Activated CD4-positive, alpha-beta T cell treated with anti-CD3 and anti-CD28 coated beads, Interleukin-2, amount 10 ng/mL, durations not matched to agents 7 days and 5 days (primary cell): ENCODE measurements at regions not wholly inside any gene's neighbourhood (a gene's known extent, or its start where the extent isn't known, plus 50 kb on each side); places are given as distances from the start of the nearest gene placed in this dataset.
A peak's percentile ranks its signal among the peaks of the same experiment; 100 is the strongest.

ENCODE experiments used
- CTCF ChIA-PET: fragments of 350-600 bp; sonication (Branson Sonifier 250); formaldehyde crosslinking; loops from one replicate; lab custom pipeline; 2021; ENCODE audit warnings: antibody characterized with exemption; lab: Charles Lee
- POLR2A ChIA-PET: fragments of 350-600 bp; sonication (Branson Sonifier 250); formaldehyde crosslinking; loops from one replicate; lab custom pipeline; 2021; ENCODE audit warnings: antibody characterized with exemption; lab: Charles Lee
- DNase-seq: peaks from one replicate; pipeline ENCODE4 v3.0.0-alpha.2; 2020
- H3K27ac Mint-ChIP-seq: one replicate; pipeline ENCODE4 v1.8.0; 2021; ENCODE audit warnings: mild to moderate bottlenecking, moderate library complexity, mixed read lengths
- H3K27me3 Mint-ChIP-seq: one replicate; pipeline ENCODE4 v1.8.0; 2021; ENCODE audit warnings: mixed read lengths
- H3K36me3 Mint-ChIP-seq: one replicate; pipeline ENCODE4 v1.8.0; 2021; ENCODE audit warnings: low read depth, mixed read lengths
- H3K4me1 Mint-ChIP-seq: one replicate; pipeline ENCODE4 v1.8.0; 2021; ENCODE audit warnings: mixed read lengths
- H3K4me3 Mint-ChIP-seq: one replicate; pipeline ENCODE4 v1.8.0; 2021; ENCODE audit warnings: mild to moderate bottlenecking, moderate library complexity, mixed read lengths
- H3K9me3 Mint-ChIP-seq: one replicate; pipeline ENCODE4 v1.8.0; 2021; ENCODE audit warnings: mixed read lengths

GRCh38 chr9:21569721-21570120 lies 87.6 kb upstream of the IFNE start:
- peaks cover 6% of the 10 kb centered on the region for H3K4me1 Mint-ChIP-seq
- CTCF ChIA-PET, result interaction anchor here (2.0 kb wide), 1 partner anchor 9 kb away, joined by 6 read pairs; no protein-coding TSS in a partner anchor
- no peak for DNase-seq
- H3K9me3 Mint-ChIP-seq, result peaks cover 4% of the 10 kb centered on the region
- no peak overlapping the region for H3K27ac Mint-ChIP-seq
- H3K36me3 Mint-ChIP-seq, result peaks cover 1% of the 10 kb centered on the region
- H3K27me3 Mint-ChIP-seq, result peaks cover 50% of the 10 kb centered on the region
- POLR2A ChIA-PET, result no interaction called here
- H3K4me3 Mint-ChIP-seq, result no peak overlapping the region

GRCh38 chr9:21570643-21571275 lies 88.6 kb upstream of the IFNE start:
- H3K4me3 Mint-ChIP-seq, result no peak overlapping the region
- no peaks in the 10 kb centered on the region for H3K9me3 Mint-ChIP-seq
- ChIA-PET POLR2A (no interaction called here), CTCF (interaction anchor here (0.8 kb wide), 1 partner anchor 11 kb away, joined by 3 read pairs; no protein-coding TSS in a partner anchor)
- H3K4me1 Mint-ChIP-seq, result no peaks in the 10 kb centered on the region
- H3K27ac Mint-ChIP-seq, result no peak overlapping the region
- no peaks in the 10 kb centered on the region for H3K36me3 Mint-ChIP-seq
- peaks cover 46% of the 10 kb centered on the region for H3K27me3 Mint-ChIP-seq
- DNase-seq, result no peak

GRCh38 chr9:21574261-21574660 lies 92.1 kb upstream of the IFNE start:
- CTCF ChIA-PET, result interaction anchor here (1.1 to 1.6 kb wide), 2 partner anchors 15 to 17 kb away, joined by 3 to 4 read pairs; no protein-coding TSS in a partner anchor
- Mint-ChIP-seq H3K9me3 (no peaks in the 10 kb centered on the region), H3K27ac (no peak overlapping the region), H3K27me3 (peaks cover 27% of the 10 kb centered on the region), H3K4me3 (no peak overlapping the region), H3K36me3 (no peaks in the 10 kb centered on the region), H3K4me1 (peaks cover 30% of the 10 kb centered on the region)
- POLR2A ChIA-PET, result no interaction called here
- no peak for DNase-seq

GRCh38 chr9:21576331-21577189 lies 94.4 kb upstream of the IFNE start:
- ChIA-PET CTCF (no interaction called here), POLR2A (no interaction called here)
- Mint-ChIP-seq H3K9me3 (no peaks in the 10 kb centered on the region), H3K4me1 (peaks cover 45% of the 10 kb centered on the region), H3K4me3 (no peak overlapping the region), H3K27me3 (peaks cover 20% of the 10 kb centered on the region), H3K27ac (peak overlapping the region; percentile 78), H3K36me3 (no peaks in the 10 kb centered on the region)
- peak; percentile 27 for DNase-seq

GRCh38 chr9:21579247-21579671 lies 97.1 kb upstream of the IFNE start:
- POLR2A ChIA-PET, result no interaction called here
- H3K27me3 Mint-ChIP-seq, result peaks cover 11% of the 10 kb centered on the region

GRCh38 chr9:21579743-21580142 lies 97.6 kb upstream of the IFNE start:
- CTCF ChIA-PET, result interaction anchor here (2.4 kb wide), 1 partner anchor 11 kb away, joined by 6 read pairs; no protein-coding TSS in a partner anchor
- no peak overlapping the region for H3K4me3 Mint-ChIP-seq
- H3K27me3 Mint-ChIP-seq, result peaks cover 10% of the 10 kb centered on the region
- no peaks in the 10 kb centered on the region for H3K9me3 Mint-ChIP-seq
- DNase-seq, result no peak
- H3K36me3 Mint-ChIP-seq, result peaks cover 1% of the 10 kb centered on the region
- POLR2A ChIA-PET, result no interaction called here
- peaks cover 61% of the 10 kb centered on the region for H3K4me1 Mint-ChIP-seq
- peak overlapping the region; percentile 92 for H3K27ac Mint-ChIP-seq

More at GRCh38 chr9:21579247-21579671, 97.1 kb upstream of the IFNE start:
- Mint-ChIP-seq H3K27ac (peak overlapping the region; percentile 92), H3K36me3 (peaks cover 1% of the 10 kb centered on the region), H3K4me1 (peaks cover 60% of the 10 kb centered on the region), H3K9me3 (no peaks in the 10 kb centered on the region), H3K4me3 (peak overlapping the region; percentile 72)
- CTCF ChIA-PET, result interaction anchor here (2.4 kb wide), 1 partner anchor 10 kb away, joined by 6 read pairs; no protein-coding TSS in a partner anchor
- peak; percentile 66 for DNase-seq

GRCh38 chr9:21580636-21581378 lies 98.7 kb upstream of the IFNE start:
- DNase-seq, result no peak
- no peaks in the 10 kb centered on the region for H3K9me3 Mint-ChIP-seq
- ChIA-PET POLR2A (no interaction called here), CTCF (no interaction called here)
- peaks cover 68% of the 10 kb centered on the region for H3K4me1 Mint-ChIP-seq
- no peak overlapping the region for H3K4me3 Mint-ChIP-seq
- peaks cover 1% of the 10 kb centered on the region for H3K36me3 Mint-ChIP-seq
- no peak overlapping the region for H3K27ac Mint-ChIP-seq
- H3K27me3 Mint-ChIP-seq, result peaks cover 6% of the 10 kb centered on the region

GRCh38 chr9:21583628-21584377 lies 101.7 kb upstream of the IFNE start:
- no peaks in the 10 kb centered on the region for H3K9me3 Mint-ChIP-seq
- ChIA-PET POLR2A (no interaction called here), CTCF (interaction anchor here (0.6 to 0.7 kb wide), 2 partner anchors 250 to 550 kb away, joined by 3 to 5 read pairs; no protein-coding TSS in a partner anchor)
- peaks cover 2% of the 10 kb centered on the region for H3K27me3 Mint-ChIP-seq
- DNase-seq, result no peak
- peaks cover 46% of the 10 kb centered on the region for H3K4me1 Mint-ChIP-seq
- peaks cover 1% of the 10 kb centered on the region for H3K36me3 Mint-ChIP-seq
- H3K4me3 Mint-ChIP-seq, result no peak overlapping the region
- no peak overlapping the region for H3K27ac Mint-ChIP-seq

- Mint-ChIP-seq H3K27ac (no peak overlapping the region), H3K36me3 (peaks cover 1% of the 10 kb centered on the region), H3K4me3 (no peak overlapping the region), H3K27me3 (peaks cover 7% of the 10 kb centered on the region), H3K4me1 (peaks cover 36% of the 10 kb centered on the region), H3K9me3 (no peaks in the 10 kb centered on the region)
- CTCF ChIA-PET, result no interaction called here
- POLR2A ChIA-PET, result no interaction called here
- DNase-seq, result no peak
Measured at GRCh38 chr9:21584890-21585289, 102.8 kb upstream of the IFNE start.

GRCh38 chr9:21585756-21586752 lies 103.9 kb upstream of the IFNE start:
- H3K36me3 Mint-ChIP-seq, result peaks cover 1% of the 10 kb centered on the region
- DNase-seq, result no peak
- H3K9me3 Mint-ChIP-seq, result no peaks in the 10 kb centered on the region
- H3K4me1 Mint-ChIP-seq, result peaks cover 28% of the 10 kb centered on the region
- no peak overlapping the region for H3K27ac Mint-ChIP-seq
- H3K27me3 Mint-ChIP-seq, result peaks cover 7% of the 10 kb centered on the region
- ChIA-PET CTCF (no interaction called here), POLR2A (no interaction called here)
- no peak overlapping the region for H3K4me3 Mint-ChIP-seq

GRCh38 chr9:21589344-21590056 lies 107.4 kb upstream of the IFNE start:
- H3K4me1 Mint-ChIP-seq, result peaks cover 24% of the 10 kb centered on the region
- no peak overlapping the region for H3K4me3 Mint-ChIP-seq
- CTCF ChIA-PET, result no interaction called here
- H3K27me3 Mint-ChIP-seq, result peaks cover 9% of the 10 kb centered on the region
- H3K36me3 Mint-ChIP-seq, result no peaks in the 10 kb centered on the region
- POLR2A ChIA-PET, result no interaction called here
- H3K27ac Mint-ChIP-seq, result no peak overlapping the region
- no peak for DNase-seq
- H3K9me3 Mint-ChIP-seq, result no peaks in the 10 kb centered on the region
